IMR-90 (cell line): ENCODE measurements at regions not wholly inside any gene's neighbourhood (a gene's known extent, or its start where the extent isn't known, plus 50 kb on each side); places are given as distances from the start of the nearest gene placed in this dataset.

Source experiments
- ATAC-seq: fragments of 200-7000 bp; cut with Tn5 transposase; 2 replicates; pipeline ENCODE4 v1.9.1; 2020; ENCODE audit warnings: low read depth, mild to moderate bottlenecking, moderate library complexity
- BruUV-seq: library from RNA; stranded (reverse); fragments of 400-500 nt; replicated peaks from 2 replicates; lab custom pipeline; 2021; lab: Mats Ljungman, UMichigan
- CTCF ChIA-PET: fragments of 300-600 bp; formaldehyde crosslinking; extraction: SDS; loops from one replicate; lab custom pipeline; 2021; ENCODE audit warnings: antibody characterized with exemption; lab: Yijun Ruan, JAX
- POLR2A ChIA-PET: fragments of 300-600 bp; sonication (Branson Sonifier 250); formaldehyde crosslinking; loops from one replicate; lab custom pipeline; 2022; ENCODE audit warnings: antibody characterized with exemption; ENCODE audit not compliant: unreplicated experiment; lab: Charles Lee
- DNase-seq: peaks from one replicate; pipeline ENCODE4 v3.0.0; 2013
- H2AFZ ChIP-seq: replicated peaks from 2 replicates; pipeline ENCODE3; 2013; ENCODE audit warnings: low read length, mild to moderate bottlenecking; ENCODE audit not compliant: poor library complexity
- H2AK5ac ChIP-seq: 2 replicates; pipeline ENCODE4 v1.6.1; 2013; ENCODE audit warnings: low read depth, low read length, inconsistent platforms
- H2AK9ac ChIP-seq: replicated peaks from 2 replicates; pipeline ENCODE3; 2013; ENCODE audit warnings: mild to moderate bottlenecking, low read depth, low read length, moderate library complexity; ENCODE audit not compliant: poor library complexity
- H2BK120ac ChIP-seq: 2 replicates; pipeline ENCODE4 v1.6.1; 2013; ENCODE audit warnings: low read depth, low read length, inconsistent platforms
- H2BK15ac ChIP-seq: 3 replicates; pipeline ENCODE4 v1.6.1; 2013; ENCODE audit warnings: low read depth, low read length, inconsistent platforms
- H2BK20ac ChIP-seq: 2 replicates; pipeline ENCODE4 v1.6.1; 2013; ENCODE audit warnings: low read depth, mild to moderate bottlenecking, inconsistent platforms, low read length, moderate library complexity
- H2BK5ac ChIP-seq: 2 replicates; pipeline ENCODE4 v1.6.1; 2013; ENCODE audit warnings: mild to moderate bottlenecking, low read depth, low read length, inconsistent platforms; ENCODE audit not compliant: poor library complexity, severe bottlenecking
- H3K14ac ChIP-seq: replicated peaks from 2 replicates; pipeline ENCODE4 v1.6.1; 2013; ENCODE audit warnings: low read depth, low read length, inconsistent platforms
- H3K18ac ChIP-seq: 2 replicates; pipeline ENCODE4 v1.6.1; 2013; ENCODE audit warnings: low read depth, low read length, control low read depth
- H3K23ac ChIP-seq: 2 replicates; pipeline ENCODE4 v1.6.1; 2013; ENCODE audit warnings: low read depth, low read length, inconsistent platforms
- H3K27ac ChIP-seq: 2 replicates; pipeline ENCODE4 v1.5.1; 2013; ENCODE audit warnings: mild to moderate bottlenecking, control low read depth, low read length; ENCODE audit not compliant: insufficient read depth
- H3K27me3 ChIP-seq: 2 replicates; pipeline ENCODE4 v1.6.1; 2013; ENCODE audit warnings: low read length; ENCODE audit not compliant: control insufficient read depth, insufficient read depth
- H3K36me3 ChIP-seq: 2 replicates; pipeline ENCODE4 v1.6.1; 2013; ENCODE audit warnings: low read length, mixed read lengths; ENCODE audit not compliant: control insufficient read depth, insufficient read depth
- H3K4ac ChIP-seq: 2 replicates; pipeline ENCODE4 v1.6.1; 2013; ENCODE audit warnings: low read depth, low read length, inconsistent platforms
- H3K4me1 ChIP-seq: 2 replicates; pipeline ENCODE4 v1.6.1; 2013; ENCODE audit warnings: low read length, mixed read lengths; ENCODE audit not compliant: control insufficient read depth, insufficient read depth
- H3K4me2 ChIP-seq: 2 replicates; pipeline ENCODE4 v1.6.1; 2013; ENCODE audit warnings: low read depth, mild to moderate bottlenecking, control low read depth, low read length, moderate library complexity
- H3K4me3 ChIP-seq: 2 replicates; pipeline ENCODE4 v1.5.1; 2013; ENCODE audit warnings: low read depth, mild to moderate bottlenecking, control low read depth, low read length, moderate library complexity; ENCODE audit not compliant: insufficient read depth
- H3K56ac ChIP-seq: 2 replicates; pipeline ENCODE4 v1.6.1; 2013; ENCODE audit warnings: low read length, inconsistent platforms; ENCODE audit not compliant: insufficient read depth; ENCODE audit errors: extremely low read depth
- H3K79me1 ChIP-seq, 2 experiments: 2 replicates each; pipeline ENCODE4 v1.6.1; 2013; ENCODE audit warnings: low read length in 2 of 2, inconsistent platforms in 1 of 2, low read depth in 1 of 2
- H3K9ac ChIP-seq: 2 replicates; pipeline ENCODE4 v1.6.1; 2013; ENCODE audit warnings: low read depth, low read length, control low read depth
- H3K9me1 ChIP-seq: 2 replicates; pipeline ENCODE4 v1.6.1; 2013; ENCODE audit warnings: low read length, inconsistent platforms; ENCODE audit not compliant: insufficient read depth
- H3K9me3 ChIP-seq: 2 replicates; pipeline ENCODE4 v1.6.1; 2013; ENCODE audit warnings: low read length; ENCODE audit not compliant: control insufficient read depth, insufficient read depth
- H4K20me1 ChIP-seq: 2 replicates; pipeline ENCODE4 v1.6.1; 2013; ENCODE audit warnings: low read length, inconsistent platforms; ENCODE audit not compliant: insufficient read depth
- H4K5ac ChIP-seq: 2 replicates; pipeline ENCODE4 v1.6.1; 2013; ENCODE audit warnings: mild to moderate bottlenecking, low read depth, low read length, control low read depth
- H4K8ac ChIP-seq, 2 experiments: 2 replicates each; pipeline ENCODE4 v1.6.1; 2013; ENCODE audit warnings: low read depth in 2 of 2, low read length in 2 of 2, control low read depth in 1 of 2, inconsistent platforms in 1 of 2
- H4K91ac ChIP-seq: 2 replicates; pipeline ENCODE4 v1.6.1; 2013; ENCODE audit warnings: low read depth, low read length, inconsistent platforms; ENCODE audit not compliant: insufficient read depth
- BHLHE40 ChIP-seq: fragments of 150-350 bp; IDR thresholded peaks from 2 replicates; pipeline ENCODE4 v1.6.1; 2016; ENCODE audit warnings: mild to moderate bottlenecking, low read depth, low read length
- CEBPB ChIP-seq: IDR thresholded peaks from 2 replicates; pipeline ENCODE4 v1.6.1; 2012; ENCODE audit warnings: low read depth, low read length, improper control_type of control experiment
- CHD1 ChIP-seq: IDR thresholded peaks from 2 replicates; pipeline ENCODE4 v1.6.1; 2012; ENCODE audit warnings: low read depth, low read length, improper control_type of control experiment
- CTCF ChIP-seq: conservative IDR thresholded peaks from 2 replicates; pipeline ENCODE4 v1.5.1; 2012; ENCODE audit warnings: mild to moderate bottlenecking, low read depth, low read length, improper control_type of control experiment
- ELK1 ChIP-seq: fragments of 150-350 bp; IDR thresholded peaks from 2 replicates; pipeline ENCODE4 v1.6.1; 2016; ENCODE audit warnings: low read depth, mild to moderate bottlenecking, low read length, moderate library complexity, borderline replicate concordance
- FOS ChIP-seq: fragments of 150-350 bp; IDR thresholded peaks from 2 replicates; pipeline ENCODE4 v1.6.1; 2016; ENCODE audit warnings: low read depth, low read length
- MAFK ChIP-seq: IDR thresholded peaks from 2 replicates; pipeline ENCODE4 v1.6.1; 2012; ENCODE audit warnings: low read depth, low read length, improper control_type of control experiment
- MAZ ChIP-seq: IDR thresholded peaks from 2 replicates; pipeline ENCODE4 v1.6.1; 2012; ENCODE audit warnings: low read depth, mild to moderate bottlenecking, low read length, improper control_type of control experiment, moderate library complexity, borderline replicate concordance
- MXI1 ChIP-seq: IDR thresholded peaks from 2 replicates; pipeline ENCODE4 v1.6.1; 2012; ENCODE audit warnings: low read depth, mild to moderate bottlenecking, low read length, moderate library complexity, borderline replicate concordance
- NFE2L2 ChIP-seq: fragments of 150-350 bp; IDR thresholded peaks from 2 replicates; pipeline ENCODE4 v1.6.1; 2016; ENCODE audit warnings: low read depth, mild to moderate bottlenecking, low read length
- POLR2A ChIP-seq: IDR thresholded peaks from 2 replicates; pipeline ENCODE4 v1.6.1; 2012; ENCODE audit warnings: mild to moderate bottlenecking, low read depth, low read length
- RAD21 ChIP-seq: IDR thresholded peaks from 2 replicates; pipeline ENCODE4 v1.6.1; 2012; ENCODE audit warnings: low read length, improper control_type of control experiment
- RCOR1 ChIP-seq: IDR thresholded peaks from 2 replicates; pipeline ENCODE4 v1.6.1; 2012; ENCODE audit warnings: mild to moderate bottlenecking, low read length, improper control_type of control experiment; ENCODE audit not compliant: insufficient replicate concordance
- RFX5 ChIP-seq: IDR thresholded peaks from 2 replicates; pipeline ENCODE4 v1.8.0; 2012; ENCODE audit warnings: low read depth, mild to moderate bottlenecking, low read length, moderate library complexity
- SMC3 ChIP-seq: fragments of 150-350 bp; IDR thresholded peaks from 2 replicates; pipeline ENCODE4 v1.6.1; 2016; ENCODE audit warnings: low read depth, mild to moderate bottlenecking, antibody characterized with exemption, low read length, moderate library complexity
- USF2 ChIP-seq: fragments of 150-350 bp; IDR thresholded peaks from 2 replicates; pipeline ENCODE4 v1.6.1; 2017; ENCODE audit warnings: mild to moderate bottlenecking, antibody characterized with exemption, low read length, low read depth
- WGBS, 2 experiments: methylation state at CpG; one replicate each; pipeline versions ENCODE4 v1.1.5 to v1.1.7; 2013; ENCODE audit warnings: missing lambda C conversion rate in 2 of 2; ENCODE audit not compliant: insufficient read length in 1 of 2; ENCODE audit errors: extremely low coverage in 2 of 2; 5-methylcytosine and 5-hydroxymethylcytosine counted together
- dilution Hi-C: fragments of 300-500 bp; cut with HindIII; formaldehyde crosslinking; loops from one replicate; pipeline ENCODE4 v1.14.3; 2018; ENCODE audit warnings: low sequenced_read_pairs; ENCODE audit not compliant: unreplicated experiment
- in situ Hi-C: fragments of 300-500 bp; cut with MboI; formaldehyde crosslinking; loops from 3 replicates; pipeline ENCODE4 v1.14.3; 2019; ENCODE audit warnings: low sequenced_read_pairs, inconsistent platforms, mixed read lengths
- intact Hi-C: fragments of 100-400 bp; cut with micrococcal nuclease; formaldehyde crosslinking; loops from 2 replicates; pipeline ENCODE4 v1.10.0; 2022

- H3K4ac ChIP-seq: no peak overlapping the region
- H3K18ac ChIP-seq: no peak overlapping the region
- no peak overlapping the region for H3K4me2 ChIP-seq
- no peaks in the 10 kb centered on the region for H3K9me1 ChIP-seq
- in situ Hi-C loops: no loop called here
- H2BK5ac ChIP-seq: no peak overlapping the region
- TF ChIP-seq RCOR1 (no peak), SMC3 (no peak), NFE2L2 (no peak), MAFK (no peak), USF2 (no peak), CEBPB (no peak), MXI1 (no peak), RAD21 (no peak), BHLHE40 (no peak), CTCF (no peak), RFX5 (no peak), FOS (no peak), POLR2A (no peak), ELK1 (no peak), MAZ (no peak), CHD1 (no peak)
- no TSS peak for BruUV-seq
- no peak overlapping the region for H3K23ac ChIP-seq
- H2BK15ac ChIP-seq: no peak overlapping the region
- no peaks in the 10 kb centered on the region for H3K79me1 ChIP-seq
- WGBS, 2 experiments: 33% methylated on average over 4 of the region's 6 CpGs; no CpG with 5 or more reads in 1 of the 2 experiments
- dilution Hi-C loops: no loop called here
- H3K4me3 ChIP-seq: no peak overlapping the region
- ChIA-PET POLR2A (no interaction called here), CTCF (no interaction called here)
- H3K36me3 ChIP-seq: no peaks in the 10 kb centered on the region
- H3K9ac ChIP-seq: no peak overlapping the region
- H2BK20ac ChIP-seq: no peak overlapping the region
- DNase-seq (no peak), ATAC-seq (no peak)
- H4K5ac ChIP-seq: no peak overlapping the region
- H3K56ac ChIP-seq: no peak overlapping the region
- no peak overlapping the region for H4K91ac ChIP-seq
- H3K9me3 ChIP-seq: no peaks in the 10 kb centered on the region
- intact Hi-C loops: no loop called here
- no peak overlapping the region for H4K8ac ChIP-seq
- no peak overlapping the region for H2AK9ac ChIP-seq
- no peak overlapping the region for H2AK5ac ChIP-seq
- H2BK120ac ChIP-seq: no peak overlapping the region
- no peak overlapping the region for H2AFZ ChIP-seq
- no peak overlapping the region for H3K27ac ChIP-seq
- no peaks in the 10 kb centered on the region for H3K4me1 ChIP-seq
- peaks cover 6% of the 10 kb centered on the region for H3K27me3 ChIP-seq
- H3K14ac ChIP-seq: no peak overlapping the region
- no peaks in the 10 kb centered on the region for H4K20me1 ChIP-seq
Observed at GRCh38 chr2:236785611-236786057, 216.0 kb downstream of the ACKR3 start.
